Neural progenitor cell (in vitro differentiated cells): ENCODE measurements at regions not wholly inside any gene's neighbourhood (a gene's known extent, or its start where the extent isn't known, plus 50 kb on each side); places are given as distances from the start of the nearest gene placed in this dataset.

Source experiments
- DNase-seq: peaks from one replicate; pipeline ENCODE4 v3.0.0-alpha.2; 2016; ENCODE audit warnings: low spot score
- H2AFZ ChIP-seq: fragments of 200-600 bp; sonication (generic); replicated peaks from 2 replicates; pipeline ENCODE4 v1.6.1; 2016; ENCODE audit warnings: antibody characterized with exemption
- H3F3A ChIP-seq: fragments of 200-600 bp; sonication (generic); 2 replicates; pipeline ENCODE4 v1.6.1; 2016; ENCODE audit warnings: antibody characterized with exemption, low read depth
- H3K27ac ChIP-seq: fragments of 200-600 bp; sonication (generic); 2 replicates; pipeline ENCODE4 v1.5.1; 2016; ENCODE audit warnings: mild to moderate bottlenecking
- H3K27me3 ChIP-seq: fragments of 200-600 bp; sonication (generic); 2 replicates; pipeline ENCODE4 v1.6.1; 2016; ENCODE audit warnings: mild to moderate bottlenecking, moderate library complexity
- H3K36me3 ChIP-seq: fragments of 200-600 bp; sonication (generic); 2 replicates; pipeline ENCODE4 v1.5.1; 2016
- H3K4me1 ChIP-seq: fragments of 200-600 bp; sonication (generic); 2 replicates; pipeline ENCODE4 v1.6.1; 2016; ENCODE audit warnings: mixed run types
- H3K4me2 ChIP-seq: fragments of 200-600 bp; sonication (generic); 2 replicates; pipeline ENCODE4 v1.6.1; 2016
- H3K4me3 ChIP-seq: fragments of 200-600 bp; sonication (generic); 2 replicates; pipeline ENCODE4 v1.5.1; 2016
- H3K79me2 ChIP-seq: fragments of 200-600 bp; sonication (generic); 2 replicates; pipeline ENCODE4 v1.6.1; 2016; ENCODE audit warnings: low read depth
- H3K9ac ChIP-seq: fragments of 200-600 bp; sonication (generic); 2 replicates; pipeline ENCODE4 v1.6.1; 2016
- H3K9me3 ChIP-seq: fragments of 200-600 bp; sonication (generic); 2 replicates; pipeline ENCODE4 v1.5.1; 2016; ENCODE audit warnings: low read depth
- H4K20me1 ChIP-seq: fragments of 200-600 bp; sonication (generic); 2 replicates; pipeline ENCODE4 v1.6.1; 2016; ENCODE audit warnings: low read depth
- H3K27ac Mint-ChIP-seq: 3 replicates; pipeline ENCODE4 v1.8.0; 2021; ENCODE audit warnings: mixed read lengths
- H3K27me3 Mint-ChIP-seq: 2 replicates; pipeline ENCODE4 v1.8.0; 2022; ENCODE audit warnings: low read depth, mild to moderate bottlenecking, inconsistent platforms, moderate library complexity, mixed read lengths; ENCODE audit not compliant: insufficient read depth
- H3K36me3 Mint-ChIP-seq: 3 replicates; pipeline ENCODE4 v1.8.0; 2021; ENCODE audit warnings: mixed read lengths
- H3K4me1 Mint-ChIP-seq: 3 replicates; pipeline ENCODE4 v1.8.0; 2021; ENCODE audit warnings: mixed read lengths
- H3K4me3 Mint-ChIP-seq: 3 replicates; pipeline ENCODE4 v1.8.0; 2021; ENCODE audit warnings: mild to moderate bottlenecking, moderate library complexity, mixed read lengths
- H3K9me3 Mint-ChIP-seq: 3 replicates; pipeline ENCODE4 v1.8.0; 2020; ENCODE audit warnings: mixed read lengths
- CTCF ChIP-seq: fragments of 200-600 bp; sonication (generic); IDR thresholded peaks from 2 replicates; pipeline ENCODE4 v1.5.1; 2017; ENCODE audit warnings: antibody characterized with exemption, mild to moderate bottlenecking
- EZH2 ChIP-seq: fragments of 200-600 bp; sonication (generic); IDR thresholded peaks from 2 replicates; pipeline ENCODE4 v1.6.1; 2017; ENCODE audit warnings: antibody characterized with exemption, mild to moderate bottlenecking, moderate library complexity
- EZH2phosphoT487 ChIP-seq: fragments of 200-600 bp; sonication (generic); IDR thresholded peaks from 2 replicates; pipeline ENCODE4 v1.6.1; 2017; ENCODE audit warnings: antibody characterized with exemption

- no peak overlapping the region for H3K27ac Mint-ChIP-seq
- Histone ChIP-seq H3K4me1 (peaks cover 12% of the 10 kb centered on the region), H3K4me3 (no peak overlapping the region), H4K20me1 (no peaks in the 10 kb centered on the region), H3K9ac (no peak overlapping the region), H2AFZ (no peak overlapping the region), H3K79me2 (no peaks in the 10 kb centered on the region), H3F3A (no peaks in the 10 kb centered on the region), H3K9me3 (no peaks in the 10 kb centered on the region), H3K27me3 (no peaks in the 10 kb centered on the region), H3K4me2 (no peak overlapping the region), H3K36me3 (no peaks in the 10 kb centered on the region), H3K27ac (no peak overlapping the region)
- TF ChIP-seq EZH2 (no peak), EZH2phosphoT487 (no peak), CTCF (no peak)
- peaks cover 7% of the 10 kb centered on the region for H3K27me3 Mint-ChIP-seq
- H3K4me1 Mint-ChIP-seq = peaks cover 18% of the 10 kb centered on the region
- no peak overlapping the region for H3K4me3 Mint-ChIP-seq
- DNase-seq = no peak
- H3K36me3 Mint-ChIP-seq = no peaks in the 10 kb centered on the region
- peaks cover 6% of the 10 kb centered on the region for H3K9me3 Mint-ChIP-seq
Measured at GRCh38 chr9:86812616-86813015, 134.7 kb downstream of the GAS1 start.

GRCh38 chr9:86809759-86810367 is 137.4 kb downstream of the GAS1 start:
- no peaks in the 10 kb centered on the region for H3K36me3 Mint-ChIP-seq
- peaks cover 5% of the 10 kb centered on the region for H3K27me3 Mint-ChIP-seq
- Histone ChIP-seq H2AFZ (no peak overlapping the region), H3K9ac (no peak overlapping the region), H3K27me3 (no peaks in the 10 kb centered on the region), H3K79me2 (no peaks in the 10 kb centered on the region), H3K9me3 (no peaks in the 10 kb centered on the region), H3K4me1 (peaks cover 15% of the 10 kb centered on the region), H3K36me3 (no peaks in the 10 kb centered on the region), H3K27ac (no peak overlapping the region), H3K4me3 (no peak overlapping the region), H4K20me1 (no peaks in the 10 kb centered on the region), H3F3A (no peaks in the 10 kb centered on the region), H3K4me2 (no peak overlapping the region)
- peak; percentile 38 for DNase-seq
- TF ChIP-seq EZH2 = no peak
- TF ChIP-seq EZH2phosphoT487 = no peak
- TF ChIP-seq CTCF = no peak
- peaks cover 16% of the 10 kb centered on the region for H3K4me1 Mint-ChIP-seq
- peaks cover 3% of the 10 kb centered on the region for H3K9me3 Mint-ChIP-seq
- H3K4me3 Mint-ChIP-seq = no peak overlapping the region
- H3K27ac Mint-ChIP-seq = peak overlapping the region; percentile 15

- DNase-seq = no peak
- Histone ChIP-seq H3K4me2 (no peak overlapping the region), H3K36me3 (no peaks in the 10 kb centered on the region), H4K20me1 (no peaks in the 10 kb centered on the region), H3K4me3 (no peak overlapping the region), H3K27ac (no peak overlapping the region), H3K79me2 (no peaks in the 10 kb centered on the region), H3K27me3 (no peaks in the 10 kb centered on the region), H3K9me3 (no peaks in the 10 kb centered on the region), H2AFZ (no peak overlapping the region), H3K9ac (no peak overlapping the region), H3F3A (no peaks in the 10 kb centered on the region), H3K4me1 (peaks cover 17% of the 10 kb centered on the region)
- peaks cover 3% of the 10 kb centered on the region for H3K9me3 Mint-ChIP-seq
- peak overlapping the region; percentile 17 for H3K4me3 Mint-ChIP-seq
- peaks cover 15% of the 10 kb centered on the region for H3K4me1 Mint-ChIP-seq
- H3K27me3 Mint-ChIP-seq = peaks cover 5% of the 10 kb centered on the region
- H3K27ac Mint-ChIP-seq = no peak overlapping the region
- no peak for TF ChIP-seq EZH2phosphoT487
- TF ChIP-seq EZH2 = no peak
- no peak for TF ChIP-seq CTCF
- H3K36me3 Mint-ChIP-seq = no peaks in the 10 kb centered on the region
Measured at GRCh38 chr9:86809151-86809550, 138.2 kb downstream of the GAS1 start.
